H1 (cell line): ENCODE measurements at regions not wholly inside any gene's neighbourhood (a gene's known extent, or its start where the extent isn't known, plus 50 kb on each side); places are given as distances from the start of the nearest gene placed in this dataset.

Source experiments
- CTCF ChIA-PET: fragments of 300-600 bp; sonication (Branson Sonifier 250); formaldehyde crosslinking; loops from one replicate; lab custom pipeline; 2021; ENCODE audit not compliant: partially characterized antibody; lab: Charles Lee
- POLR2A ChIA-PET: fragments of 300-600 bp; sonication (Branson Sonifier 250); formaldehyde crosslinking; loops from one replicate; lab custom pipeline; 2021; ENCODE audit warnings: inconsistent platforms; ENCODE audit not compliant: partially characterized antibody; lab: Charles Lee
- DNase-seq, 2 experiments: peaks; one replicate each; pipeline versions ENCODE4 v3.0.0 to v3.0.0-alpha.2; 2010 to 2022; ENCODE audit warnings: low spot score in 2 of 2, low read depth in 1 of 2, mixed read lengths in 1 of 2
- FAIRE-seq: peaks from 2 replicates; lab custom pipeline; 2011; peaks lifted over from hg19 to GRCh38; lab: Jason Lieb, UNC
- H2AFZ ChIP-seq: 2 replicates; pipeline ENCODE4 v1.8.1; 2012; ENCODE audit warnings: low read length, inconsistent platforms
- H2AK5ac ChIP-seq: 2 replicates; pipeline ENCODE4 v1.6.1; 2013; ENCODE audit warnings: low read depth, low read length
- H2BK120ac ChIP-seq: replicated peaks from 2 replicates; pipeline ENCODE3; 2013; ENCODE audit warnings: low read depth, low read length, inconsistent platforms
- H2BK12ac ChIP-seq: 2 replicates; pipeline ENCODE4 v1.6.1; 2013; ENCODE audit warnings: low read depth, low read length
- H2BK15ac ChIP-seq: 2 replicates; pipeline ENCODE4 v1.6.1; 2013; ENCODE audit warnings: low read length
- H2BK20ac ChIP-seq: 2 replicates; pipeline ENCODE4 v1.6.1; 2013; ENCODE audit warnings: low read length
- H2BK5ac ChIP-seq: 2 replicates; pipeline ENCODE4 v1.6.1; 2013; ENCODE audit warnings: low read depth, low read length
- H3K14ac ChIP-seq: 2 replicates; pipeline ENCODE4 v1.6.1; 2013; ENCODE audit warnings: inconsistent platforms; ENCODE audit not compliant: insufficient read length
- H3K18ac ChIP-seq: 2 replicates; pipeline ENCODE4 v1.6.1; 2013; ENCODE audit warnings: low read length; ENCODE audit errors: extremely low read depth
- H3K23ac ChIP-seq: 2 replicates; pipeline ENCODE4 v1.6.1; 2013; ENCODE audit warnings: inconsistent platforms; ENCODE audit not compliant: insufficient read length
- H3K23me2 ChIP-seq: 2 replicates; pipeline ENCODE4 v1.6.1; 2013; ENCODE audit warnings: low read depth, low read length
- H3K27ac ChIP-seq: 2 replicates; pipeline ENCODE4 v1.6.1; 2011; ENCODE audit warnings: low read depth, low read length, inconsistent platforms
- H3K27me3 ChIP-seq, 4 experiments: replicated peaks in 1 of 4; 1 replicate in 1 of 4; 2 replicates in 3 of 4; pipeline versions ENCODE4 v1.6.1 to v1.8.1; 2011 to 2013; ENCODE audit warnings: low read length in 3 of 4, mild to moderate bottlenecking in 3 of 4, inconsistent platforms in 2 of 4, mixed read lengths in 2 of 4, moderate library complexity in 1 of 4; ENCODE audit not compliant: control insufficient read depth in 3 of 4, insufficient read depth in 3 of 4; ENCODE audit errors: extremely low read depth in 1 of 4
- H3K36me3 ChIP-seq, 4 experiments: 2 replicates each; pipeline versions ENCODE4 v1.6.1 to v1.8.1; 2011 to 2013; ENCODE audit warnings: mild to moderate bottlenecking in 4 of 4, low read length in 3 of 4, moderate library complexity in 2 of 4, control low read depth in 1 of 4, inconsistent platforms in 1 of 4; ENCODE audit not compliant: insufficient read depth in 4 of 4, control insufficient read depth in 2 of 4
- H3K4ac ChIP-seq: replicated peaks from 2 replicates; pipeline ENCODE3; 2013; ENCODE audit warnings: low read length, low read depth, mixed read lengths, inconsistent platforms; ENCODE audit not compliant: insufficient read length
- H3K4me1 ChIP-seq, 4 experiments: replicated peaks in 1 of 4; 1 replicate in 1 of 4; 2 replicates in 3 of 4; pipeline versions ENCODE4 v1.6.1 to v1.8.1; 2011 to 2013; ENCODE audit warnings: low read length in 3 of 4, inconsistent platforms in 2 of 4, mixed read lengths in 1 of 4; ENCODE audit not compliant: insufficient read depth in 4 of 4, control insufficient read depth in 3 of 4
- H3K4me2 ChIP-seq, 2 experiments: 2 replicates each; pipeline versions ENCODE4 v1.6.1 to v1.8.1; 2011 to 2013; ENCODE audit warnings: low read depth in 2 of 2, low read length in 2 of 2, control low read depth in 1 of 2, inconsistent platforms in 1 of 2, mild to moderate bottlenecking in 1 of 2; ENCODE audit not compliant: insufficient read depth in 1 of 2
- H3K4me3 ChIP-seq, 4 experiments: fragments of 200-600, 300-600 bp in 1 of 4; sonication (generic), shearing (Covaris generic), sonication (Bioruptor Twin) in 1 of 4; 2 replicates each; pipeline versions ENCODE4 v1.5.1 to v1.8.1; 2011 to 2016; ENCODE audit warnings: low read length in 4 of 4, low read depth in 3 of 4, control low read depth in 2 of 4, inconsistent platforms in 2 of 4, mild to moderate bottlenecking in 2 of 4, mixed read lengths in 1 of 4, moderate library complexity in 1 of 4; ENCODE audit not compliant: insufficient read depth in 2 of 4; ENCODE audit errors: extremely low read depth in 1 of 4
- H3K56ac ChIP-seq: replicated peaks from 2 replicates; pipeline ENCODE3; 2013; ENCODE audit warnings: low read depth, mild to moderate bottlenecking, mixed read lengths, low read length, inconsistent platforms; ENCODE audit not compliant: insufficient read length
- H3K79me1 ChIP-seq: 2 replicates; pipeline ENCODE4 v1.6.1; 2013; ENCODE audit warnings: low read depth, low read length, control low read depth
- H3K79me2 ChIP-seq, 2 experiments: 2 replicates each; pipeline versions ENCODE4 v1.6.1 to v1.8.1; 2012 to 2013; ENCODE audit warnings: low read length in 2 of 2, mild to moderate bottlenecking in 2 of 2, inconsistent platforms in 1 of 2; ENCODE audit not compliant: insufficient read depth in 2 of 2, control insufficient read depth in 1 of 2
- H3K9ac ChIP-seq, 4 experiments: replicated peaks in 1 of 4; 1 replicate in 1 of 4; 2 replicates in 3 of 4; pipeline versions ENCODE4 v1.6.1 to v1.8.1; 2011 to 2013; ENCODE audit warnings: low read depth in 3 of 4, low read length in 3 of 4, control low read depth in 2 of 4, mild to moderate bottlenecking in 2 of 4, moderate library complexity in 2 of 4, inconsistent platforms in 1 of 4; ENCODE audit errors: extremely low read depth in 1 of 4
- H3K9me3 ChIP-seq, 2 experiments: 2 replicates each; pipeline versions ENCODE4 v1.6.1 to v1.8.1; 2012 to 2013; ENCODE audit warnings: mild to moderate bottlenecking in 2 of 2, moderate library complexity in 2 of 2, control low read depth in 1 of 2, inconsistent platforms in 1 of 2, low read depth in 1 of 2, low read length in 1 of 2, mixed read lengths in 1 of 2; ENCODE audit not compliant: insufficient read depth in 2 of 2
- H4K20me1 ChIP-seq, 2 experiments: replicated peaks in 1 of 2; 2 replicates each; pipeline versions ENCODE3 to v1.8.1; 2011 to 2013; ENCODE audit warnings: inconsistent platforms in 2 of 2, low read length in 2 of 2, mild to moderate bottlenecking in 1 of 2; ENCODE audit not compliant: insufficient read depth in 2 of 2, control insufficient read depth in 1 of 2
- H4K5ac ChIP-seq: 2 replicates; pipeline ENCODE4 v1.6.1; 2013; ENCODE audit warnings: low read length, low read depth, mixed read lengths, inconsistent platforms; ENCODE audit not compliant: insufficient read length
- H4K8ac ChIP-seq: 2 replicates; pipeline ENCODE4 v1.8.0; 2013; ENCODE audit warnings: mild to moderate bottlenecking, moderate library complexity, low read length, inconsistent platforms; ENCODE audit not compliant: insufficient read depth; ENCODE audit errors: extremely low read depth
- H4K91ac ChIP-seq: replicated peaks from 2 replicates; pipeline ENCODE3; 2013; ENCODE audit warnings: low read length, mixed read lengths, inconsistent platforms; ENCODE audit not compliant: insufficient read length
- BRCA1 ChIP-seq: IDR thresholded peaks from 2 replicates; pipeline ENCODE4 v1.6.1; 2012; ENCODE audit warnings: low read depth, low read length, improper control_type of control experiment
- GABPA ChIP-seq: IDR thresholded peaks from 2 replicates; pipeline ENCODE4 v1.6.1; 2011; ENCODE audit warnings: mild to moderate bottlenecking, low read length, moderate library complexity, borderline replicate concordance; ENCODE audit not compliant: insufficient read depth
- HDAC6 ChIP-seq: IDR thresholded peaks from one replicate; pipeline ENCODE4 v1.7.1; 2012; ENCODE audit warnings: low read depth, mild to moderate bottlenecking, inconsistent platforms, low read length, moderate library complexity
- KDM1A ChIP-seq: fragments of 200-600, 300-600 bp; sonication (generic); IDR thresholded peaks from 2 replicates; pipeline ENCODE4 v1.7.1; 2016; ENCODE audit warnings: mild to moderate bottlenecking, low read length, borderline replicate concordance
- NANOG ChIP-seq: IDR thresholded peaks from 2 replicates; pipeline ENCODE4 v1.6.1; 2011; ENCODE audit warnings: low read length, low read depth, mild to moderate bottlenecking, inconsistent platforms; ENCODE audit not compliant: insufficient read depth, poor library complexity, severe bottlenecking
- PHF8 ChIP-seq: fragments of 200-600 bp; sonication (generic); conservative IDR thresholded peaks from 2 replicates; pipeline ENCODE4 v1.7.1; 2012; ENCODE audit warnings: low read depth, mild to moderate bottlenecking, inconsistent platforms, low read length, moderate library complexity
- POLR2AphosphoS5 ChIP-seq: IDR thresholded peaks from 2 replicates; pipeline ENCODE4 v1.6.1; 2011; ENCODE audit warnings: low read depth, low read length
- RBBP5 ChIP-seq: IDR thresholded peaks from 2 replicates; pipeline ENCODE4 v1.7.1; 2012; ENCODE audit warnings: low read depth, mild to moderate bottlenecking, inconsistent platforms, low read length, moderate library complexity, borderline replicate concordance
- SIN3A ChIP-seq, 2 experiments: IDR thresholded peaks in 1 of 2; conservative IDR thresholded peaks in 1 of 2; 2 replicates each; pipeline ENCODE4 v1.6.1; 2011 to 2012; ENCODE audit warnings: low read length in 2 of 2, improper control_type of control experiment in 1 of 2, low read depth in 1 of 2, mild to moderate bottlenecking in 1 of 2
- SIX5 ChIP-seq: IDR thresholded peaks from 2 replicates; pipeline ENCODE4 v1.6.1; 2011; ENCODE audit warnings: mild to moderate bottlenecking, low read depth, low read length
- TAF7 ChIP-seq: optimal IDR thresholded peaks from 2 replicates; pipeline ENCODE3; 2011; ENCODE audit warnings: low read depth, mild to moderate bottlenecking, inconsistent platforms, low read length, moderate library complexity, borderline replicate concordance
- TF ChIP-seq, protein P1 (sequence below): IDR thresholded peaks from 2 replicates; pipeline ENCODE4 v1.6.1; 2012; ENCODE audit warnings: inconsistent platforms
- TF ChIP-seq, protein P2 (sequence below), 3 experiments: IDR thresholded peaks; 1 replicate in 2 of 3; 2 replicates in 1 of 3; pipeline versions ENCODE4 v1.5.1 to v1.6.1; 2011; ENCODE audit warnings: low read length in 3 of 3, mild to moderate bottlenecking in 3 of 3, inconsistent platforms in 2 of 3, low read depth in 1 of 3, moderate library complexity in 1 of 3; ENCODE audit not compliant: insufficient read depth in 1 of 3; ENCODE audit errors: control extremely low read depth in 1 of 3

DNA sequence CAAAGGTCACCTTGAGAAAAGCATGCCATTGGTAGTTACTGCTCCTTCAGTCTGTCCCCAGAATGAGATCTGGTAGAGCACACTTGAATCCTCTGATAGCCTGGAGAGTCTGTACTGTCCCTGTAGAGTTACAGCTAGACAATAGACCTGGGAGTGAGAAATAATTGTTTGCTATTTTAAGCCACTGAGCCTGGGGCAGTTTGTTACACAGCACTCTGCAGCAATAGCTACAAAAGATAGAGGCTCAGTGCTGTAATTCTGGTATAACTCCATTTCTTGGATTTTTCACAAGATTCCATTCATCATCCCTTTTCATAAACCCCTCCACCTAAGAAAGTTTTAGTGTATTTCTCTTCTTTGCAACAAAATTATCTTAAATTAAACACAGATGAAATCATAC lies 242.7 kb upstream of the ARRDC4 start:
- H3K9me3 ChIP-seq, result no peaks in the 10 kb centered on the region; a peak in 1 of 4 replicates
- H2AFZ ChIP-seq, result no peak overlapping the region
- H3K56ac ChIP-seq, result no peak overlapping the region
- no peaks in the 10 kb centered on the region for H3K27me3 ChIP-seq
- no peak overlapping the region for H2BK15ac ChIP-seq
- FAIRE-seq (no peak), DNase-seq (no peak)
- no peaks in the 10 kb centered on the region for H4K20me1 ChIP-seq
- no peak overlapping the region for H2BK20ac ChIP-seq
- no peak overlapping the region for H3K4me2 ChIP-seq
- H2BK120ac ChIP-seq, result no peak overlapping the region
- H3K79me2 ChIP-seq, result no peaks in the 10 kb centered on the region
- no peak overlapping the region for H3K23ac ChIP-seq
- H3K4ac ChIP-seq, result no peak overlapping the region
- POLR2A ChIA-PET, result no interaction called here
- H3K4me3 ChIP-seq, result no peak overlapping the region
- H4K5ac ChIP-seq, result no peak overlapping the region
- H3K27ac ChIP-seq, result no peak overlapping the region
- no peaks in the 10 kb centered on the region for H3K79me1 ChIP-seq
- H4K8ac ChIP-seq, result no peak overlapping the region
- H3K23me2 ChIP-seq, result no peaks in the 10 kb centered on the region
- H2AK5ac ChIP-seq, result no peak overlapping the region
- no peaks in the 10 kb centered on the region for H3K36me3 ChIP-seq
- no peak overlapping the region for H2BK5ac ChIP-seq
- no peak overlapping the region for H4K91ac ChIP-seq
- H3K9ac ChIP-seq, result no peak overlapping the region
- no peak overlapping the region for H3K14ac ChIP-seq
- H3K18ac ChIP-seq, result no peak overlapping the region
- CTCF ChIA-PET, result interaction anchor here (1.1 kb wide), 1 partner anchor 29 kb away, joined by 3 read pairs; no protein-coding TSS in a partner anchor
- H3K4me1 ChIP-seq, result no peaks in the 10 kb centered on the region
- H2BK12ac ChIP-seq, result no peak overlapping the region
- TF ChIP-seq, protein P1, sequence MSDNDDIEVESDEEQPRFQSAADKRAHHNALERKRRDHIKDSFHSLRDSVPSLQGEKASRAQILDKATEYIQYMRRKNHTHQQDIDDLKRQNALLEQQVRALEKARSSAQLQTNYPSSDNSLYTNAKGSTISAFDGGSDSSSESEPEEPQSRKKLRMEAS, result no peak
- TF ChIP-seq TAF7 (no peak), SIN3A (conservative IDR thresholded peaks at IDR 0.05 in 1 of 2, IDR thresholded peaks at IDR 0.05 in 1 of 2; ENCODE audit: low read depth in 1 of 2, low read length in 2 of 2) (no peak), KDM1A (no peak), HDAC6 (no peak), GABPA (no peak), BRCA1 (no peak), NANOG (no peak), POLR2AphosphoS5 (no peak), SIX5 (no peak), RBBP5 (no peak), PHF8 (no peak)
- TF ChIP-seq, protein P2, sequence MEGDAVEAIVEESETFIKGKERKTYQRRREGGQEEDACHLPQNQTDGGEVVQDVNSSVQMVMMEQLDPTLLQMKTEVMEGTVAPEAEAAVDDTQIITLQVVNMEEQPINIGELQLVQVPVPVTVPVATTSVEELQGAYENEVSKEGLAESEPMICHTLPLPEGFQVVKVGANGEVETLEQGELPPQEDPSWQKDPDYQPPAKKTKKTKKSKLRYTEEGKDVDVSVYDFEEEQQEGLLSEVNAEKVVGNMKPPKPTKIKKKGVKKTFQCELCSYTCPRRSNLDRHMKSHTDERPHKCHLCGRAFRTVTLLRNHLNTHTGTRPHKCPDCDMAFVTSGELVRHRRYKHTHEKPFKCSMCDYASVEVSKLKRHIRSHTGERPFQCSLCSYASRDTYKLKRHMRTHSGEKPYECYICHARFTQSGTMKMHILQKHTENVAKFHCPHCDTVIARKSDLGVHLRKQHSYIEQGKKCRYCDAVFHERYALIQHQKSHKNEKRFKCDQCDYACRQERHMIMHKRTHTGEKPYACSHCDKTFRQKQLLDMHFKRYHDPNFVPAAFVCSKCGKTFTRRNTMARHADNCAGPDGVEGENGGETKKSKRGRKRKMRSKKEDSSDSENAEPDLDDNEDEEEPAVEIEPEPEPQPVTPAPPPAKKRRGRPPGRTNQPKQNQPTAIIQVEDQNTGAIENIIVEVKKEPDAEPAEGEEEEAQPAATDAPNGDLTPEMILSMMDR (IDR thresholded peaks at IDR 0.05; ENCODE audit: control extremely low read depth in 1 of 3, insufficient read depth in 1 of 3, low read depth in 1 of 3, low read length in 3 of 3), result no peak
